GM23338 (cell line): ENCODE measurements at regions not wholly inside any gene's neighbourhood (a gene's known extent, or its start where the extent isn't known, plus 50 kb on each side); places are given as distances from the start of the nearest gene placed in this dataset.

Source experiments
- CREB1 ChIP-seq: fragments of 250-450 bp; sonication (Bioruptor Pico); IDR thresholded peaks from 2 replicates; pipeline ENCODE4 v1.5.0; 2020; ENCODE audit warnings: low read depth, mild to moderate bottlenecking, moderate library complexity
- CTCF ChIP-seq, 2 experiments: fragments of 200-600 bp in 1 of 2; sonication (generic) in 1 of 2; conservative IDR thresholded peaks; 2 replicates each; pipeline versions ENCODE4 v1.5.1 to v1.6.1; 2016 to 2017; ENCODE audit warnings: antibody characterized with exemption in 2 of 2, low read depth in 2 of 2, mild to moderate bottlenecking in 2 of 2, moderate library complexity in 1 of 2
- ETS1 ChIP-seq: IDR thresholded peaks from 2 replicates; pipeline ENCODE4 v1.6.1; 2016; ENCODE audit warnings: antibody characterized with exemption
- EZH2 ChIP-seq: fragments of 200-600 bp; sonication (generic); IDR thresholded peaks from one replicate; pipeline ENCODE4 v1.8.0; 2017; ENCODE audit warnings: antibody characterized with exemption, mild to moderate bottlenecking, low read depth; ENCODE audit not compliant: unreplicated experiment
- EZH2phosphoT487 ChIP-seq: fragments of 200-600 bp; sonication (generic); IDR thresholded peaks from one replicate; pipeline ENCODE4 v1.8.1; 2018; ENCODE audit warnings: antibody characterized with exemption; ENCODE audit not compliant: unreplicated experiment
- POLR2AphosphoS5 ChIP-seq: IDR thresholded peaks from 2 replicates; pipeline ENCODE4 v1.6.1; 2016; ENCODE audit warnings: antibody characterized with exemption, low read depth
- REST ChIP-seq: IDR thresholded peaks from one replicate; pipeline ENCODE4 v1.6.1; 2018; ENCODE audit warnings: antibody characterized with exemption; ENCODE audit not compliant: unreplicated experiment
- ZNF331 ChIP-seq: fragments of 250-450 bp; sonication (Bioruptor Pico); IDR thresholded peaks from 2 replicates; pipeline ENCODE4 v1.5.0; 2020; ENCODE audit warnings: low read depth, mild to moderate bottlenecking, moderate library complexity
- ZNF462 ChIP-seq: fragments of 250-450 bp; sonication (Bioruptor Pico); IDR thresholded peaks from 2 replicates; pipeline ENCODE4 v1.5.0; 2020; ENCODE audit warnings: mild to moderate bottlenecking, moderate library complexity

- TF ChIP-seq CTCF (conservative IDR thresholded peaks at IDR 0.05; ENCODE audit: low read depth in 2 of 2) (no peak), REST (no peak), POLR2AphosphoS5 (no peak), EZH2phosphoT487 (no peak), EZH2 (no peak), CREB1 (CRISPR knock-in tag) (no peak), ETS1 (no peak), ZNF331 (CRISPR knock-in tag) (no peak), ZNF462 (CRISPR knock-in tag) (no peak)
Measured at GRCh38 chr3:14295801-14296200, 106.6 kb upstream of the SLC6A6 start.
